B cell (primary cell): ENCODE measurements at regions not wholly inside any gene's neighbourhood (a gene's known extent, or its start where the extent isn't known, plus 50 kb on each side); places are given as distances from the start of the nearest gene placed in this dataset.

Experiments used
- ATAC-seq: fragments of 200-7000 bp; cut with Tn5 transposase; one replicate; pipeline ENCODE4 v1.10.0; 2021; ENCODE audit warnings: low read depth, mild to moderate bottlenecking, moderate number of reproducible peaks, moderate library complexity
- CTCF ChIA-PET: fragments of 350-600 bp; sonication (Branson Sonifier 250); formaldehyde crosslinking; loops from one replicate; lab custom pipeline; 2021; ENCODE audit warnings: antibody characterized with exemption, inconsistent platforms; lab: Charles Lee
- POLR2A ChIA-PET: fragments of 350-600 bp; sonication (Branson Sonifier 250); formaldehyde crosslinking; loops from one replicate; lab custom pipeline; 2021; ENCODE audit warnings: antibody characterized with exemption; lab: Charles Lee
- DNase-seq: peaks from one replicate; pipeline ENCODE4 v3.0.0; 2013
- H2AFZ ChIP-seq: 2 replicates; pipeline ENCODE4 v1.6.1; 2012; ENCODE audit warnings: mild to moderate bottlenecking, low read depth, low read length; ENCODE audit not compliant: insufficient read depth, poor library complexity, severe bottlenecking
- H3K27ac ChIP-seq, 2 donors: 1 replicate in 1 of 2; 2 replicates in 1 of 2; pipeline ENCODE4 v1.5.1; 2012 to 2013; ENCODE audit warnings: low read length in 2 of 2, mild to moderate bottlenecking in 2 of 2, moderate library complexity in 1 of 2
- H3K27me3 ChIP-seq, 4 experiments: fragments of 200-600 bp in 1 of 4; sonication (generic) in 1 of 4; replicated peaks in 1 of 4; 1 replicate in 2 of 4; 2 replicates in 2 of 4; pipeline versions ENCODE4 v1.6.1 to v1.7.0; 2013 to 2016; ENCODE audit warnings: low read length in 3 of 4, mild to moderate bottlenecking in 2 of 4, mixed read lengths in 1 of 4, moderate library complexity in 1 of 4; ENCODE audit not compliant: insufficient read depth in 4 of 4, control insufficient read depth in 3 of 4; ENCODE audit errors: control extremely low read depth in 1 of 4
- H3K36me3 ChIP-seq, 2 experiments: replicated peaks in 1 of 2; 1 replicate in 1 of 2; 2 replicates in 1 of 2; pipeline versions ENCODE4 v1.6.1 to v1.7.1; 2013; ENCODE audit warnings: low read length in 1 of 2; ENCODE audit not compliant: insufficient read depth in 2 of 2, control insufficient read depth in 1 of 2; ENCODE audit errors: control extremely low read depth in 1 of 2, extremely low read depth in 1 of 2
- H3K4me1 ChIP-seq, 2 donors: fragments of 200-600 bp in 1 of 2; sonication (generic) in 1 of 2; 1 replicate in 1 of 2; 2 replicates in 1 of 2; pipeline versions ENCODE4 v1.5.1 to v1.6.1; 2013 to 2017; ENCODE audit warnings: low read length in 2 of 2; ENCODE audit not compliant: control insufficient read depth in 2 of 2, insufficient read depth in 2 of 2
- H3K4me2 ChIP-seq: replicated peaks from 2 replicates; pipeline ENCODE3; 2012; ENCODE audit warnings: mild to moderate bottlenecking, low read depth, low read length; ENCODE audit not compliant: poor library complexity, severe bottlenecking
- H3K4me3 ChIP-seq, 5 experiments: fragments of 200-600 bp in 1 of 5; sonication (generic) in 1 of 5; 1 replicate in 3 of 5; 2 replicates in 2 of 5; pipeline versions ENCODE4 v1.5.1 to v1.7.0; 2011 to 2016; ENCODE audit warnings: low read length in 4 of 5, mild to moderate bottlenecking in 4 of 5, low read depth in 2 of 5, control low read depth in 1 of 5, moderate library complexity in 1 of 5; ENCODE audit not compliant: insufficient read depth in 1 of 5; ENCODE audit errors: control extremely low read depth in 1 of 5, extremely low read depth in 1 of 5
- H3K79me2 ChIP-seq: fragments of 200-600 bp; sonication (generic); one replicate; pipeline ENCODE4 v1.6.0; 2016; ENCODE audit warnings: low read length; ENCODE audit not compliant: control insufficient read depth, insufficient read depth
- H3K9ac ChIP-seq: fragments of 200-600 bp; sonication (generic); 2 replicates; pipeline ENCODE4 v1.6.1; 2017; ENCODE audit warnings: mild to moderate bottlenecking, low read length, moderate library complexity
- H3K9me3 ChIP-seq, 3 donors: one replicate each; pipeline versions ENCODE4 v1.6.1 to v1.7.1; 2013; ENCODE audit warnings: low read length in 2 of 3; ENCODE audit not compliant: control insufficient read depth in 2 of 3, insufficient read depth in 1 of 3; ENCODE audit errors: control extremely low read depth in 1 of 3
- H4K20me1 ChIP-seq: 2 replicates; pipeline ENCODE4 v1.6.0; 2012; ENCODE audit warnings: mild to moderate bottlenecking, low read length; ENCODE audit not compliant: insufficient read depth, control insufficient read depth, poor library complexity, severe bottlenecking
- H3K27ac Mint-ChIP-seq: one replicate; pipeline ENCODE4 v1.8.0; 2021; ENCODE audit warnings: mixed read lengths
- H3K27me3 Mint-ChIP-seq: one replicate; pipeline ENCODE4 v1.8.0; 2021; ENCODE audit warnings: mixed read lengths
- H3K4me1 Mint-ChIP-seq: one replicate; pipeline ENCODE4 v1.8.0; 2021; ENCODE audit warnings: mixed read lengths
- H3K4me3 Mint-ChIP-seq: one replicate; pipeline ENCODE4 v1.8.0; 2021; ENCODE audit warnings: mixed read lengths
- H3K9me3 Mint-ChIP-seq: one replicate; pipeline ENCODE4 v1.8.0; 2022; ENCODE audit warnings: mixed read lengths; ENCODE audit not compliant: insufficient read depth
- CTCF ChIP-seq: fragments of 200-600 bp; IDR thresholded peaks from one replicate; pipeline ENCODE4 v1.8.0; 2022; ENCODE audit warnings: antibody characterized with exemption, mild to moderate bottlenecking
- EZH2 ChIP-seq: IDR thresholded peaks from 2 replicates; pipeline ENCODE4 v1.6.1; 2012; ENCODE audit warnings: borderline replicate concordance, low read depth, mild to moderate bottlenecking, moderate library complexity, low read length; ENCODE audit not compliant: insufficient read depth, poor library complexity, severe bottlenecking
- WGBS: methylation state at CpG from one replicate; pipeline ENCODE4 v1.1.5; 2013; ENCODE audit warnings: missing lambda C conversion rate; ENCODE audit not compliant: insufficient coverage; 5-methylcytosine and 5-hydroxymethylcytosine counted together
- intact Hi-C: fragments of 100-400 bp; cut with micrococcal nuclease; formaldehyde crosslinking; loops from one replicate; pipeline ENCODE4 v1.10.0; 2022

- CTCF ChIA-PET, result no interaction called here
- Histone ChIP-seq H3K4me2 (no peak overlapping the region), H3K9me3 (no peaks in the 10 kb centered on the region), H3K4me3 (no peak overlapping the region), H3K27me3 (no peaks in the 10 kb centered on the region), H3K79me2 (no peaks in the 10 kb centered on the region), H3K4me1 (no peaks in the 10 kb centered on the region), H3K36me3 (no peaks in the 10 kb centered on the region), H2AFZ (no peak overlapping the region), H4K20me1 (no peaks in the 10 kb centered on the region), H3K9ac (no peak overlapping the region), H3K27ac (no peak overlapping the region)
- POLR2A ChIA-PET, result no interaction called here
- TF ChIP-seq CTCF (no peak), EZH2 (no peak)
- WGBS, result 71% methylated on average over 1 of the region's 3 CpGs
- Mint-ChIP-seq H3K4me3 (no peak overlapping the region), H3K27me3 (no peaks in the 10 kb centered on the region), H3K4me1 (no peaks in the 10 kb centered on the region), H3K9me3 (peaks cover 3% of the 10 kb centered on the region), H3K27ac (no peak overlapping the region)
- no peak for DNase-seq
- ATAC-seq, result no peak
- intact Hi-C loops, result no loop called here
These were observed 449.9 kb downstream of the OTOL1 start for GRCh38 chr3:161946443-161946960.

- CTCF ChIA-PET, result no interaction called here
- Histone ChIP-seq H3K79me2 (no peaks in the 10 kb centered on the region), H3K4me1 (no peaks in the 10 kb centered on the region), H3K4me2 (no peak overlapping the region), H3K4me3 (no peak overlapping the region), H3K27ac (no peak overlapping the region), H4K20me1 (no peaks in the 10 kb centered on the region), H3K9ac (no peak overlapping the region), H2AFZ (no peak overlapping the region), H3K36me3 (no peaks in the 10 kb centered on the region), H3K27me3 (no peaks in the 10 kb centered on the region), H3K9me3 (peaks cover 0 to 4% (median 0%) of the 10 kb centered on the region in 3 donors)
- no peak overlapping the region for H3K4me3 Mint-ChIP-seq
- WGBS, result 100% methylated on average over 1 of the region's 4 CpGs
- DNase-seq, result no peak
- TF ChIP-seq CTCF, result no peak
- no peak for TF ChIP-seq EZH2
- no peaks in the 10 kb centered on the region for H3K4me1 Mint-ChIP-seq
- POLR2A ChIA-PET, result no interaction called here
- H3K9me3 Mint-ChIP-seq, result peaks cover 3% of the 10 kb centered on the region
- no peaks in the 10 kb centered on the region for H3K27me3 Mint-ChIP-seq
- ATAC-seq, result no peak
- no peak overlapping the region for H3K27ac Mint-ChIP-seq
- intact Hi-C loops, result no loop called here
These were observed 453.8 kb downstream of the OTOL1 start for GRCh38 chr3:161950318-161950868.
